ENCODE measurements at regions not wholly inside any gene's neighbourhood (a gene's known extent, or its start where the extent isn't known, plus 50 kb on each side); places are given as distances from the start of the nearest gene placed in this dataset.

GRCh38 chr7:131608116-131608500 lies 51.7 kb upstream of the PODXL start:
- no peak for TF ChIP-seq POLR2A (IDR thresholded peaks at IDR 0.05; ENCODE audit: low read depth, low read length)
- TF ChIP-seq POLR2AphosphoS5 (IDR thresholded peaks at IDR 0.05; ENCODE audit: low read depth, low read length): no peak
- TF ChIP-seq SPI1 (IDR thresholded peaks at IDR 0.05; ENCODE audit: low read depth, low read length): no peak
- TF ChIP-seq PAX5 (IDR thresholded peaks at IDR 0.05; ENCODE audit: insufficient read depth, low read length, severe bottlenecking): no peak
- TF ChIP-seq TAF1 (IDR thresholded peaks at IDR 0.05; ENCODE audit: low read depth, low read length): no peak
- no peak for TF ChIP-seq POU2F2 (IDR thresholded peaks at IDR 0.05; ENCODE audit: low read depth, low read length)
